ENCODE measurements at regions not wholly inside any gene's neighbourhood (a gene's known extent, or its start where the extent isn't known, plus 50 kb on each side); places are given as distances from the start of the nearest gene placed in this dataset.
"Not testable (repeated sequence)": the region's sequence is repeated elsewhere in the genome, so short reads cannot be mapped to it uniquely, and the experiment has no call there.

- DNase-seq (ENCODE audit: low read depth) = no peak
- H3K4me3 ChIP-seq (ENCODE audit: low read depth, low read length) = no peak overlapping the region
- no peak for TF ChIP-seq CTCF (IDR thresholded peaks at IDR 0.05; ENCODE audit: insufficient read depth, low read depth, low read length, missing control alignments)
Measured at GRCh38 chr6:141531040-141531439, 601.7 kb upstream of the GJE1 start.

GRCh38 chr6:141528596-141528995 is 604.1 kb upstream of the GJE1 start:
- DNase-seq (ENCODE audit: low read depth) = no peak
- no peak for TF ChIP-seq CTCF (IDR thresholded peaks at IDR 0.05; ENCODE audit: insufficient read depth, low read depth, low read length, missing control alignments)

GRCh38 chr6:141526985-141527384 is 605.7 kb upstream of the GJE1 start:
- H3K4me3 ChIP-seq (ENCODE audit: low read depth, low read length) = no peak overlapping the region
- no peak for DNase-seq (ENCODE audit: low read depth)
- no peak for TF ChIP-seq CTCF (IDR thresholded peaks at IDR 0.05; ENCODE audit: insufficient read depth, low read depth, low read length, missing control alignments)

More at GRCh38 chr6:141528596-141528995, 604.1 kb upstream of the GJE1 start:
- no peak overlapping the region for H3K4me3 ChIP-seq (ENCODE audit: low read depth, low read length)

- TF ChIP-seq CTCF (IDR thresholded peaks at IDR 0.05; ENCODE audit: insufficient read depth, low read depth, low read length, missing control alignments) = no peak
- H3K4me3 ChIP-seq (ENCODE audit: low read depth, low read length) = no peak overlapping the region
- no peak for DNase-seq (ENCODE audit: low read depth)
Measured at GRCh38 chr6:141521440-141521839, 611.3 kb upstream of the GJE1 start.

GRCh38 chr6:141513830-141514229 is 618.9 kb upstream of the GJE1 start:
- no peak for DNase-seq (ENCODE audit: low read depth)
- no peak for TF ChIP-seq CTCF (IDR thresholded peaks at IDR 0.05; ENCODE audit: insufficient read depth, low read depth, low read length, missing control alignments)
- no peak overlapping the region for H3K4me3 ChIP-seq (ENCODE audit: low read depth, low read length)

- no peak for DNase-seq (ENCODE audit: low read depth)
- H3K4me3 ChIP-seq (ENCODE audit: low read depth, low read length) = no peak overlapping the region
- no peak for TF ChIP-seq CTCF (IDR thresholded peaks at IDR 0.05; ENCODE audit: insufficient read depth, low read depth, low read length, missing control alignments)
Measured at GRCh38 chr6:141510803-141511202, 621.9 kb upstream of the GJE1 start.

GRCh38 chr6:141506062-141506461 is 626.7 kb upstream of the GJE1 start:
- not testable (repeated sequence) for H3K4me3 ChIP-seq (ENCODE audit: low read depth, low read length); DNase-seq (ENCODE audit: low read depth)

GRCh38 chr6:141504318-141504717 is 628.4 kb upstream of the GJE1 start:
- not testable (repeated sequence) for H3K4me3 ChIP-seq (ENCODE audit: low read depth, low read length); DNase-seq (ENCODE audit: low read depth)

Data from GM12865 (cell line).